DND-41 (cell line): ENCODE measurements at regions not wholly inside any gene's neighbourhood (a gene's known extent, or its start where the extent isn't known, plus 50 kb on each side); places are given as distances from the start of the nearest gene placed in this dataset.

Experiments used
- EZH2 ChIP-seq: IDR thresholded peaks from 3 replicates; pipeline ENCODE4 v1.6.1; 2012; ENCODE audit warnings: borderline replicate concordance, low read depth, mild to moderate bottlenecking, moderate library complexity, low read length, inconsistent platforms; ENCODE audit not compliant: severe bottlenecking
- TF ChIP-seq, protein P1 (sequence below): IDR thresholded peaks from 2 replicates; pipeline ENCODE4 v1.5.1; 2012; ENCODE audit warnings: borderline replicate concordance, low read length, moderate library complexity, mild to moderate bottlenecking; ENCODE audit not compliant: poor library complexity, severe bottlenecking; ENCODE audit errors: extremely low read depth

DNA sequence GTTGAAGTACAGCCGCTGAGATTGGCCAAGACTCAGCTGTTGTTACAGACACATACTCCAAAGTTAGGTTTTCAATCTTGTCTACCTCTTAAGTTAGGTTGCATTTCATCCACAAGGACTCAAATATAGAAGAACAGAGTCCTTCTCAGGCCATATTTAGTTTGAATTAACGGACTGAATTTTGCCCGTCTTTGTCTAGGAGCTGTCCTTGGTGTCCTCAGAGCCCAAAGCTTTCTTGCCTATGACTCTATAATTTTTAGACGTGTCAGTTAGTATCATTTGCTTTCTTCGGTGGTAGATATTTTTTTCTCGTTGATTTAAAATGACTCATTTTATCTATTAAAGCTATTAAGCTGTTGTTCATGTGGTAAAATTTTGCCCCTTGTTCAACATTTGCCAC lies 403.2 kb downstream of the HS3ST3B1 start:
- TF ChIP-seq, protein P1, sequence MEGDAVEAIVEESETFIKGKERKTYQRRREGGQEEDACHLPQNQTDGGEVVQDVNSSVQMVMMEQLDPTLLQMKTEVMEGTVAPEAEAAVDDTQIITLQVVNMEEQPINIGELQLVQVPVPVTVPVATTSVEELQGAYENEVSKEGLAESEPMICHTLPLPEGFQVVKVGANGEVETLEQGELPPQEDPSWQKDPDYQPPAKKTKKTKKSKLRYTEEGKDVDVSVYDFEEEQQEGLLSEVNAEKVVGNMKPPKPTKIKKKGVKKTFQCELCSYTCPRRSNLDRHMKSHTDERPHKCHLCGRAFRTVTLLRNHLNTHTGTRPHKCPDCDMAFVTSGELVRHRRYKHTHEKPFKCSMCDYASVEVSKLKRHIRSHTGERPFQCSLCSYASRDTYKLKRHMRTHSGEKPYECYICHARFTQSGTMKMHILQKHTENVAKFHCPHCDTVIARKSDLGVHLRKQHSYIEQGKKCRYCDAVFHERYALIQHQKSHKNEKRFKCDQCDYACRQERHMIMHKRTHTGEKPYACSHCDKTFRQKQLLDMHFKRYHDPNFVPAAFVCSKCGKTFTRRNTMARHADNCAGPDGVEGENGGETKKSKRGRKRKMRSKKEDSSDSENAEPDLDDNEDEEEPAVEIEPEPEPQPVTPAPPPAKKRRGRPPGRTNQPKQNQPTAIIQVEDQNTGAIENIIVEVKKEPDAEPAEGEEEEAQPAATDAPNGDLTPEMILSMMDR: no peak
- TF ChIP-seq EZH2: no peak
